Body of pancreas (tissue), 4 donors: ENCODE measurements at regions not wholly inside any gene's neighbourhood (a gene's known extent, or its start where the extent isn't known, plus 50 kb on each side); places are given as distances from the start of the nearest gene placed in this dataset.

ENCODE experiments used
- POLR2A ChIP-seq, 3 donors: fragments of 450-650 bp; IDR thresholded peaks; one replicate each; pipeline ENCODE4 v1.6.1; 2016; ENCODE audit warnings: antibody characterized with exemption in 3 of 3, mild to moderate bottlenecking in 2 of 3
- TF ChIP-seq, protein P1 (sequence below), 7 experiments: fragments of 450-650 bp in 4 of 7; fragments of 200-600 bp in 3 of 7; sonication (generic) in 3 of 7; IDR thresholded peaks; one replicate each; pipeline ENCODE4 v1.5.1; 2016 to 2019; ENCODE audit warnings: antibody characterized with exemption in 7 of 7

DNA sequence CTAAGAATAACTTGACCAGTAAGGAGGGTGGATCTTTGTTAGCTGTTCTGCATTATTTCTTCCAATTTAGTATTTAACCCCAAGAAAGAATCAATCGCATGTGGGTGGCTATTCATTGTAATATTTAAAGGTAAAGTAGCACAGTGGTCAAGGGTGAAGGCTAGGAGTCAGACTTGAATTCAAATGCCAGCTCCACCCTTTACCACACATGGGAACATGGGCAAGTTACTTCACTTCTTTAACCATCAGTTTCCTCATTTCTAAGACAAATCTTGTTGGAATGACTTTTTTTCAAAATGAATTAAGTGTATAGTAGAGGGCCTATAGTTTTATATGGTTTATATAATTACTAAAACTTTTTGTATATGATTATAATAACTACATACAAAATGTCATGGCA lies 71.3 kb upstream of the S1PR1 start:
- TF ChIP-seq, protein P1, sequence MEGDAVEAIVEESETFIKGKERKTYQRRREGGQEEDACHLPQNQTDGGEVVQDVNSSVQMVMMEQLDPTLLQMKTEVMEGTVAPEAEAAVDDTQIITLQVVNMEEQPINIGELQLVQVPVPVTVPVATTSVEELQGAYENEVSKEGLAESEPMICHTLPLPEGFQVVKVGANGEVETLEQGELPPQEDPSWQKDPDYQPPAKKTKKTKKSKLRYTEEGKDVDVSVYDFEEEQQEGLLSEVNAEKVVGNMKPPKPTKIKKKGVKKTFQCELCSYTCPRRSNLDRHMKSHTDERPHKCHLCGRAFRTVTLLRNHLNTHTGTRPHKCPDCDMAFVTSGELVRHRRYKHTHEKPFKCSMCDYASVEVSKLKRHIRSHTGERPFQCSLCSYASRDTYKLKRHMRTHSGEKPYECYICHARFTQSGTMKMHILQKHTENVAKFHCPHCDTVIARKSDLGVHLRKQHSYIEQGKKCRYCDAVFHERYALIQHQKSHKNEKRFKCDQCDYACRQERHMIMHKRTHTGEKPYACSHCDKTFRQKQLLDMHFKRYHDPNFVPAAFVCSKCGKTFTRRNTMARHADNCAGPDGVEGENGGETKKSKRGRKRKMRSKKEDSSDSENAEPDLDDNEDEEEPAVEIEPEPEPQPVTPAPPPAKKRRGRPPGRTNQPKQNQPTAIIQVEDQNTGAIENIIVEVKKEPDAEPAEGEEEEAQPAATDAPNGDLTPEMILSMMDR (IDR thresholded peaks at IDR 0.05), result no peak
- TF ChIP-seq POLR2A (IDR thresholded peaks at IDR 0.05), result no peak
